ENCODE measurements at regions not wholly inside any gene's neighbourhood (a gene's known extent, or its start where the extent isn't known, plus 50 kb on each side); places are given as distances from the start of the nearest gene placed in this dataset.

DNA sequence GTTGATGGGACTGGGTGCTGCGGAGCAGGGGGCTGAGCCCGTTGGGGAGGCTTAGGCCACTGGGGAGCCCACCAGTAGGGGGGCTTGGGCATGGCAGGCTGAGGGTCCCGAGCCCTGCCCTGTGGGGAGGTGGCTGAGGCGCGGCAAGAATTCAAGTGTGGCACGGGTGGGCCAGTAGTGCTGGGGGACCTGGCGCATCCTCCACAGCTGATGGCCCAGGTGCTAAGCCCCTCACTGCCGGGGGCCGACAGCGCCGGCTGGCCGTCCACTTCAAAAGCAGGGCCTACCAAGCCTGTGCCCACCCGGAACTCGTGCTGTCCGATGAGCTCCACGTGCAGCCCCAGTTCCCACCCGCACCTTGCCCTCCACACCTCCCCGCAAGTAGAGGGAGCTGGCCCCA is 917.5 kb downstream of the TAF11L14 start:
- 0% methylated on average over 11 of the region's 18 CpGs for WGBS (ENCODE audit: insufficient coverage, low coverage, missing lambda C conversion rate)
- Histone ChIP-seq H3K4me1 (replicated peaks in 1 of 2; ENCODE audit: control insufficient read depth in 2 of 2, insufficient read depth in 2 of 2, low read length in 2 of 2) (no peaks in the 10 kb centered on the region), H3K4me2 (ENCODE audit: insufficient read depth, low read length) (no peak overlapping the region), H3K27me3 (ENCODE audit: control insufficient read depth in 2 of 2, insufficient read depth in 2 of 2, low read length in 2 of 2) (no peaks in the 10 kb centered on the region), H3K9me3 (replicated peaks; ENCODE audit: control insufficient read depth, insufficient read depth, low read depth, low read length) (no peaks in the 10 kb centered on the region), H2AFZ (ENCODE audit: low read depth, low read length) (no peak overlapping the region), H3K79me2 (ENCODE audit: control insufficient read depth, insufficient read depth, low read length) (no peaks in the 10 kb centered on the region), H3K4me3 (no peak overlapping the region), H3K36me3 (ENCODE audit: control insufficient read depth, insufficient read depth, low read length) (no peaks in the 10 kb centered on the region), H3K27ac (ENCODE audit: extremely low read depth, low read depth, low read length) (no peak overlapping the region), H3K9me1 (ENCODE audit: control insufficient read depth, insufficient read depth, low read length) (no peaks in the 10 kb centered on the region), H4K20me1 (replicated peaks; ENCODE audit: control insufficient read depth, insufficient read depth, low read length) (no peaks in the 10 kb centered on the region), H3K9ac (ENCODE audit: insufficient read depth in 1 of 2, low read depth in 2 of 2, low read length in 2 of 2) (no peak overlapping the region)
- TF ChIP-seq ZNF445 (CRISPR knock-in tag; IDR thresholded peaks at IDR 0.05; ENCODE audit: low read depth) (no peak), KDM2B (CRISPR knock-in tag; IDR thresholded peaks at IDR 0.05) (no peak)
- DNase-seq (ENCODE audit: extremely low read depth in 1 of 4, low spot score in 3 of 4) = no peak
- FAIRE-seq = no peak
- intact Hi-C loops (cut with micrococcal nuclease) (no loop called here), in situ Hi-C loops (cut with MboI) (no loop called here)
- BruUV-seq (replicated peaks) = no TSS peak
- CTCF ChIA-PET (ENCODE audit: low intra/inter-chr PET ratio) = no interaction called here
- POLR2A ChIA-PET = no interaction called here
- ATAC-seq = no peak

DNA sequence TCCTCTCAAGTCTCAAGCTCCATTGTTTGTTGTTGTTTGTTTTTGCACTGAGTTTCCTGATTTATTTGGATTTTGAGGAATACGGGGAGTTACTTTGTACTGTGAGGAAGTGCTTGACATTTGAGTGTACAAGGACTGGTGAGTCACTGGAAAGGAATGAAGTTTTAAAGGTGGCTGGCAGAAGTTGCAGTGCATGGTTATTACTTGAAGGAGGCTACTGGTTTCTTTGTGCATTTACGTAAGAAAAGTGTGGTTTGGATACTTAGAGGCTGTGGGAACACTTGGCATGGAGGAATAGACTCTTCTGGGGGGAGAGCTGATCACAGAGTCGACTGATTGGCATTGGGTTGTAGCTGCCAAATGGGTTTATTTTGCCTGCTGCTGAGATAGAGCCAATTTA is 919.0 kb downstream of the TAF11L14 start:
- H3K4me2 ChIP-seq (ENCODE audit: insufficient read depth, low read length) = no peak overlapping the region
- CTCF ChIA-PET (ENCODE audit: low intra/inter-chr PET ratio) = no interaction called here
- TF ChIP-seq ZNF764 (CRISPR knock-in tag; IDR thresholded peaks at IDR 0.05; ENCODE audit: low read depth) (no peak), ZNF311 (CRISPR knock-in tag; IDR thresholded peaks at IDR 0.05) (no peak), ZBTB17 (CRISPR knock-in tag; IDR thresholded peaks at IDR 0.05) (no peak), ZNF668 (CRISPR knock-in tag; IDR thresholded peaks at IDR 0.05) (no peak), ZNF695 (CRISPR knock-in tag; IDR thresholded peaks at IDR 0.05) (no peak), XRCC4 (IDR thresholded peaks at IDR 0.05; ENCODE audit: extremely low read depth, insufficient read depth, insufficient read length) (no peak), GTF2F1 (IDR thresholded peaks at IDR 0.05; ENCODE audit: low read depth, low read length) (no peak), ZNF217 (CRISPR knock-in tag; IDR thresholded peaks at IDR 0.05) (no peak), KLF6 (CRISPR knock-in tag; IDR thresholded peaks at IDR 0.05; ENCODE audit: borderline replicate concordance) (no peak)
- TF ChIP-seq, protein P1, sequence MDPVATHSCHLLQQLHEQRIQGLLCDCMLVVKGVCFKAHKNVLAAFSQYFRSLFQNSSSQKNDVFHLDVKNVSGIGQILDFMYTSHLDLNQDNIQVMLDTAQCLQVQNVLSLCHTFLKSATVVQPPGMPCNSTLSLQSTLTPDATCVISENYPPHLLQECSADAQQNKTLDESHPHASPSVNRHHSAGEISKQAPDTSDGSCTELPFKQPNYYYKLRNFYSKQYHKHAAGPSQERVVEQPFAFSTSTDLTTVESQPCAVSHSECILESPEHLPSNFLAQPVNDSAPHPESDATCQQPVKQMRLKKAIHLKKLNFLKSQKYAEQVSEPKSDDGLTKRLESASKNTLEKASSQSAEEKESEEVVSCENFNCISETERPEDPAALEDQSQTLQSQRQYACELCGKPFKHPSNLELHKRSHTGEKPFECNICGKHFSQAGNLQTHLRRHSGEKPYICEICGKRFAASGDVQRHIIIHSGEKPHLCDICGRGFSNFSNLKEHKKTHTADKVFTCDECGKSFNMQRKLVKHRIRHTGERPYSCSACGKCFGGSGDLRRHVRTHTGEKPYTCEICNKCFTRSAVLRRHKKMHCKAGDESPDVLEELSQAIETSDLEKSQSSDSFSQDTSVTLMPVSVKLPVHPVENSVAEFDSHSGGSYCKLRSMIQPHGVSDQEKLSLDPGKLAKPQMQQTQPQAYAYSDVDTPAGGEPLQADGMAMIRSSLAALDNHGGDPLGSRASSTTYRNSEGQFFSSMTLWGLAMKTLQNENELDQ (CRISPR knock-in tag; IDR thresholded peaks at IDR 0.05; ENCODE audit: borderline replicate concordance) = no peak
- TF ChIP-seq, protein P2, sequence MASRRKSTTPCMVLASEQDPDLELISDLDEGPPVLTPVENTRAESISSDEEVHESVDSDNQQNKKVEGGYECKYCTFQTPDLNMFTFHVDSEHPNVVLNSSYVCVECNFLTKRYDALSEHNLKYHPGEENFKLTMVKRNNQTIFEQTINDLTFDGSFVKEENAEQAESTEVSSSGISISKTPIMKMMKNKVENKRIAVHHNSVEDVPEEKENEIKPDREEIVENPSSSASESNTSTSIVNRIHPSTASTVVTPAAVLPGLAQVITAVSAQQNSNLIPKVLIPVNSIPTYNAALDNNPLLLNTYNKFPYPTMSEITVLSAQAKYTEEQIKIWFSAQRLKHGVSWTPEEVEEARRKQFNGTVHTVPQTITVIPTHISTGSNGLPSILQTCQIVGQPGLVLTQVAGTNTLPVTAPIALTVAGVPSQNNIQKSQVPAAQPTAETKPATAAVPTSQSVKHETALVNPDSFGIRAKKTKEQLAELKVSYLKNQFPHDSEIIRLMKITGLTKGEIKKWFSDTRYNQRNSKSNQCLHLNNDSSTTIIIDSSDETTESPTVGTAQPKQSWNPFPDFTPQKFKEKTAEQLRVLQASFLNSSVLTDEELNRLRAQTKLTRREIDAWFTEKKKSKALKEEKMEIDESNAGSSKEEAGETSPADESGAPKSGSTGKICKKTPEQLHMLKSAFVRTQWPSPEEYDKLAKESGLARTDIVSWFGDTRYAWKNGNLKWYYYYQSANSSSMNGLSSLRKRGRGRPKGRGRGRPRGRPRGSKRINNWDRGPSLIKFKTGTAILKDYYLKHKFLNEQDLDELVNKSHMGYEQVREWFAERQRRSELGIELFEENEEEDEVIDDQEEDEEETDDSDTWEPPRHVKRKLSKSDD (conservative IDR thresholded peaks at IDR 0.05; ENCODE audit: low read length) = no peak

More for the DNA sequence above, 919.0 kb downstream of the TAF11L14 start:
- no peak for FAIRE-seq
- DNase-seq (ENCODE audit: extremely low read depth in 1 of 4, low spot score in 3 of 4) = no peak
- H3K9me3 ChIP-seq (replicated peaks; ENCODE audit: control insufficient read depth, insufficient read depth, low read depth, low read length) = no peaks in the 10 kb centered on the region
- ATAC-seq = no peak
- no peak overlapping the region for H2AFZ ChIP-seq (ENCODE audit: low read depth, low read length)
- no peak overlapping the region for H3K27ac ChIP-seq (ENCODE audit: extremely low read depth, low read depth, low read length)
- no peaks in the 10 kb centered on the region for H3K4me1 ChIP-seq (replicated peaks in 1 of 2; ENCODE audit: control insufficient read depth in 2 of 2, insufficient read depth in 2 of 2, low read length in 2 of 2)
- WGBS (ENCODE audit: insufficient coverage, low coverage, missing lambda C conversion rate) = 0% methylated on average over 3 of the region's 3 CpGs
- H4K20me1 ChIP-seq (replicated peaks; ENCODE audit: control insufficient read depth, insufficient read depth, low read length) = no peaks in the 10 kb centered on the region
- no peaks in the 10 kb centered on the region for H3K79me2 ChIP-seq (ENCODE audit: control insufficient read depth, insufficient read depth, low read length)
- H3K4me3 ChIP-seq = no peak overlapping the region
- H3K9me1 ChIP-seq (ENCODE audit: control insufficient read depth, insufficient read depth, low read length) = no peaks in the 10 kb centered on the region
- no TSS peak for BruUV-seq (replicated peaks)
- no peak overlapping the region for H3K9ac ChIP-seq (ENCODE audit: insufficient read depth in 1 of 2, low read depth in 2 of 2, low read length in 2 of 2)
- H3K36me3 ChIP-seq (ENCODE audit: control insufficient read depth, insufficient read depth, low read length) = no peaks in the 10 kb centered on the region
- no peaks in the 10 kb centered on the region for H3K27me3 ChIP-seq (ENCODE audit: control insufficient read depth in 2 of 2, insufficient read depth in 2 of 2, low read length in 2 of 2)
- POLR2A ChIA-PET = interaction anchor here (0.9 kb wide), 1 partner anchor 32 kb away, joined by 3 read pairs; no protein-coding TSS in a partner anchor
- intact Hi-C loops (cut with micrococcal nuclease) = no loop called here
- in situ Hi-C loops (cut with MboI) = no loop called here
